IMR-90 (cell line): ENCODE measurements at regions not wholly inside any gene's neighbourhood (a gene's known extent, or its start where the extent isn't known, plus 50 kb on each side); places are given as distances from the start of the nearest gene placed in this dataset.

ENCODE experiments used
- ATAC-seq: fragments of 200-7000 bp; cut with Tn5 transposase; 2 replicates; pipeline ENCODE4 v1.9.1; 2020; ENCODE audit warnings: low read depth, mild to moderate bottlenecking, moderate library complexity
- BruUV-seq: library from RNA; stranded (reverse); fragments of 400-500 nt; replicated peaks from 2 replicates; lab custom pipeline; 2021; lab: Mats Ljungman, UMichigan
- CTCF ChIA-PET: fragments of 300-600 bp; formaldehyde crosslinking; extraction: SDS; loops from one replicate; lab custom pipeline; 2021; ENCODE audit warnings: antibody characterized with exemption; lab: Yijun Ruan, JAX
- POLR2A ChIA-PET: fragments of 300-600 bp; sonication (Branson Sonifier 250); formaldehyde crosslinking; loops from one replicate; lab custom pipeline; 2022; ENCODE audit warnings: antibody characterized with exemption; ENCODE audit not compliant: unreplicated experiment; lab: Charles Lee
- DNase-seq: peaks from one replicate; pipeline ENCODE4 v3.0.0; 2013
- H2AFZ ChIP-seq: replicated peaks from 2 replicates; pipeline ENCODE3; 2013; ENCODE audit warnings: low read length, mild to moderate bottlenecking; ENCODE audit not compliant: poor library complexity
- H2AK5ac ChIP-seq: 2 replicates; pipeline ENCODE4 v1.6.1; 2013; ENCODE audit warnings: low read depth, low read length, inconsistent platforms
- H2AK9ac ChIP-seq: replicated peaks from 2 replicates; pipeline ENCODE3; 2013; ENCODE audit warnings: mild to moderate bottlenecking, low read depth, low read length, moderate library complexity; ENCODE audit not compliant: poor library complexity
- H2BK120ac ChIP-seq: 2 replicates; pipeline ENCODE4 v1.6.1; 2013; ENCODE audit warnings: low read depth, low read length, inconsistent platforms
- H2BK15ac ChIP-seq: 3 replicates; pipeline ENCODE4 v1.6.1; 2013; ENCODE audit warnings: low read depth, low read length, inconsistent platforms
- H2BK20ac ChIP-seq: 2 replicates; pipeline ENCODE4 v1.6.1; 2013; ENCODE audit warnings: low read depth, mild to moderate bottlenecking, inconsistent platforms, low read length, moderate library complexity
- H2BK5ac ChIP-seq: 2 replicates; pipeline ENCODE4 v1.6.1; 2013; ENCODE audit warnings: mild to moderate bottlenecking, low read depth, low read length, inconsistent platforms; ENCODE audit not compliant: poor library complexity, severe bottlenecking
- H3K14ac ChIP-seq: replicated peaks from 2 replicates; pipeline ENCODE4 v1.6.1; 2013; ENCODE audit warnings: low read depth, low read length, inconsistent platforms
- H3K18ac ChIP-seq: 2 replicates; pipeline ENCODE4 v1.6.1; 2013; ENCODE audit warnings: low read depth, low read length, control low read depth
- H3K23ac ChIP-seq: 2 replicates; pipeline ENCODE4 v1.6.1; 2013; ENCODE audit warnings: low read depth, low read length, inconsistent platforms
- H3K27ac ChIP-seq: 2 replicates; pipeline ENCODE4 v1.5.1; 2013; ENCODE audit warnings: mild to moderate bottlenecking, control low read depth, low read length; ENCODE audit not compliant: insufficient read depth
- H3K27me3 ChIP-seq: 2 replicates; pipeline ENCODE4 v1.6.1; 2013; ENCODE audit warnings: low read length; ENCODE audit not compliant: control insufficient read depth, insufficient read depth
- H3K36me3 ChIP-seq: 2 replicates; pipeline ENCODE4 v1.6.1; 2013; ENCODE audit warnings: low read length, mixed read lengths; ENCODE audit not compliant: control insufficient read depth, insufficient read depth
- H3K4ac ChIP-seq: 2 replicates; pipeline ENCODE4 v1.6.1; 2013; ENCODE audit warnings: low read depth, low read length, inconsistent platforms
- H3K4me1 ChIP-seq: 2 replicates; pipeline ENCODE4 v1.6.1; 2013; ENCODE audit warnings: low read length, mixed read lengths; ENCODE audit not compliant: control insufficient read depth, insufficient read depth
- H3K4me2 ChIP-seq: 2 replicates; pipeline ENCODE4 v1.6.1; 2013; ENCODE audit warnings: low read depth, mild to moderate bottlenecking, control low read depth, low read length, moderate library complexity
- H3K4me3 ChIP-seq: 2 replicates; pipeline ENCODE4 v1.5.1; 2013; ENCODE audit warnings: low read depth, mild to moderate bottlenecking, control low read depth, low read length, moderate library complexity; ENCODE audit not compliant: insufficient read depth
- H3K56ac ChIP-seq: 2 replicates; pipeline ENCODE4 v1.6.1; 2013; ENCODE audit warnings: low read length, inconsistent platforms; ENCODE audit not compliant: insufficient read depth; ENCODE audit errors: extremely low read depth
- H3K79me1 ChIP-seq, 2 experiments: 2 replicates each; pipeline ENCODE4 v1.6.1; 2013; ENCODE audit warnings: low read length in 2 of 2, inconsistent platforms in 1 of 2, low read depth in 1 of 2
- H3K9ac ChIP-seq: 2 replicates; pipeline ENCODE4 v1.6.1; 2013; ENCODE audit warnings: low read depth, low read length, control low read depth
- H3K9me1 ChIP-seq: 2 replicates; pipeline ENCODE4 v1.6.1; 2013; ENCODE audit warnings: low read length, inconsistent platforms; ENCODE audit not compliant: insufficient read depth
- H3K9me3 ChIP-seq: 2 replicates; pipeline ENCODE4 v1.6.1; 2013; ENCODE audit warnings: low read length; ENCODE audit not compliant: control insufficient read depth, insufficient read depth
- H4K20me1 ChIP-seq: 2 replicates; pipeline ENCODE4 v1.6.1; 2013; ENCODE audit warnings: low read length, inconsistent platforms; ENCODE audit not compliant: insufficient read depth
- H4K5ac ChIP-seq: 2 replicates; pipeline ENCODE4 v1.6.1; 2013; ENCODE audit warnings: mild to moderate bottlenecking, low read depth, low read length, control low read depth
- H4K8ac ChIP-seq, 2 experiments: 2 replicates each; pipeline ENCODE4 v1.6.1; 2013; ENCODE audit warnings: low read depth in 2 of 2, low read length in 2 of 2, control low read depth in 1 of 2, inconsistent platforms in 1 of 2
- H4K91ac ChIP-seq: 2 replicates; pipeline ENCODE4 v1.6.1; 2013; ENCODE audit warnings: low read depth, low read length, inconsistent platforms; ENCODE audit not compliant: insufficient read depth
- CHD1 ChIP-seq: IDR thresholded peaks from 2 replicates; pipeline ENCODE4 v1.6.1; 2012; ENCODE audit warnings: low read depth, low read length, improper control_type of control experiment
- ELK1 ChIP-seq: fragments of 150-350 bp; IDR thresholded peaks from 2 replicates; pipeline ENCODE4 v1.6.1; 2016; ENCODE audit warnings: low read depth, mild to moderate bottlenecking, low read length, moderate library complexity, borderline replicate concordance
- MAFK ChIP-seq: IDR thresholded peaks from 2 replicates; pipeline ENCODE4 v1.6.1; 2012; ENCODE audit warnings: low read depth, low read length, improper control_type of control experiment
- MAZ ChIP-seq: IDR thresholded peaks from 2 replicates; pipeline ENCODE4 v1.6.1; 2012; ENCODE audit warnings: low read depth, mild to moderate bottlenecking, low read length, improper control_type of control experiment, moderate library complexity, borderline replicate concordance
- NFE2L2 ChIP-seq: fragments of 150-350 bp; IDR thresholded peaks from 2 replicates; pipeline ENCODE4 v1.6.1; 2016; ENCODE audit warnings: low read depth, mild to moderate bottlenecking, low read length
- RFX5 ChIP-seq: IDR thresholded peaks from 2 replicates; pipeline ENCODE4 v1.8.0; 2012; ENCODE audit warnings: low read depth, mild to moderate bottlenecking, low read length, moderate library complexity
- WGBS, 2 experiments: methylation state at CpG; one replicate each; pipeline versions ENCODE4 v1.1.5 to v1.1.7; 2013; ENCODE audit warnings: missing lambda C conversion rate in 2 of 2; ENCODE audit not compliant: insufficient read length in 1 of 2; ENCODE audit errors: extremely low coverage in 2 of 2; 5-methylcytosine and 5-hydroxymethylcytosine counted together
- dilution Hi-C: fragments of 300-500 bp; cut with HindIII; formaldehyde crosslinking; loops from one replicate; pipeline ENCODE4 v1.14.3; 2018; ENCODE audit warnings: low sequenced_read_pairs; ENCODE audit not compliant: unreplicated experiment
- in situ Hi-C: fragments of 300-500 bp; cut with MboI; formaldehyde crosslinking; loops from 3 replicates; pipeline ENCODE4 v1.14.3; 2019; ENCODE audit warnings: low sequenced_read_pairs, inconsistent platforms, mixed read lengths
- intact Hi-C: fragments of 100-400 bp; cut with micrococcal nuclease; formaldehyde crosslinking; loops from 2 replicates; pipeline ENCODE4 v1.10.0; 2022
- TF ChIP-seq, protein P1 (sequence below): conservative IDR thresholded peaks from 2 replicates; pipeline ENCODE4 v1.5.1; 2012; ENCODE audit warnings: mild to moderate bottlenecking, low read depth, low read length, improper control_type of control experiment

GRCh38 chr1:221246067-221246466, 366.8 kb downstream of the HLX start:
- Histone ChIP-seq H3K4me3 (no peak overlapping the region), H2AK5ac (no peak overlapping the region), H4K91ac (no peak overlapping the region), H3K9me3 (no peaks in the 10 kb centered on the region), H3K4me1 (no peaks in the 10 kb centered on the region), H3K4me2 (no peak overlapping the region), H3K27me3 (no peaks in the 10 kb centered on the region), H4K20me1 (no peaks in the 10 kb centered on the region), H3K9me1 (no peaks in the 10 kb centered on the region), H3K56ac (no peak overlapping the region), H3K9ac (no peak overlapping the region), H2BK20ac (no peak overlapping the region), H2BK15ac (no peak overlapping the region), H2BK120ac (no peak overlapping the region), H3K23ac (no peak overlapping the region), H3K14ac (no peak overlapping the region), H3K27ac (no peak overlapping the region), H3K18ac (no peak overlapping the region), H4K8ac (no peak overlapping the region), H2BK5ac (no peak overlapping the region), H3K79me1 (no peaks in the 10 kb centered on the region), H2AFZ (no peak overlapping the region), H4K5ac (no peak overlapping the region), H3K36me3 (no peaks in the 10 kb centered on the region), H2AK9ac (no peak overlapping the region), H3K4ac (no peak overlapping the region)
- no peak for DNase-seq
- no TSS peak for BruUV-seq
- in situ Hi-C loops: no loop called here
- dilution Hi-C loops: no loop called here
- WGBS, 2 experiments: no CpG with 5 or more reads among the region's 2 CpGs
- intact Hi-C loops: no loop called here
- ATAC-seq: no peak
- no peak for TF ChIP-seq RFX5
- TF ChIP-seq CHD1: no peak
- no peak for TF ChIP-seq ELK1
- peak; percentile 90 for TF ChIP-seq MAFK
- TF ChIP-seq, protein P1, sequence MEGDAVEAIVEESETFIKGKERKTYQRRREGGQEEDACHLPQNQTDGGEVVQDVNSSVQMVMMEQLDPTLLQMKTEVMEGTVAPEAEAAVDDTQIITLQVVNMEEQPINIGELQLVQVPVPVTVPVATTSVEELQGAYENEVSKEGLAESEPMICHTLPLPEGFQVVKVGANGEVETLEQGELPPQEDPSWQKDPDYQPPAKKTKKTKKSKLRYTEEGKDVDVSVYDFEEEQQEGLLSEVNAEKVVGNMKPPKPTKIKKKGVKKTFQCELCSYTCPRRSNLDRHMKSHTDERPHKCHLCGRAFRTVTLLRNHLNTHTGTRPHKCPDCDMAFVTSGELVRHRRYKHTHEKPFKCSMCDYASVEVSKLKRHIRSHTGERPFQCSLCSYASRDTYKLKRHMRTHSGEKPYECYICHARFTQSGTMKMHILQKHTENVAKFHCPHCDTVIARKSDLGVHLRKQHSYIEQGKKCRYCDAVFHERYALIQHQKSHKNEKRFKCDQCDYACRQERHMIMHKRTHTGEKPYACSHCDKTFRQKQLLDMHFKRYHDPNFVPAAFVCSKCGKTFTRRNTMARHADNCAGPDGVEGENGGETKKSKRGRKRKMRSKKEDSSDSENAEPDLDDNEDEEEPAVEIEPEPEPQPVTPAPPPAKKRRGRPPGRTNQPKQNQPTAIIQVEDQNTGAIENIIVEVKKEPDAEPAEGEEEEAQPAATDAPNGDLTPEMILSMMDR: no peak
- no peak for TF ChIP-seq NFE2L2
- TF ChIP-seq MAZ: no peak
- CTCF ChIA-PET: no interaction called here
- POLR2A ChIA-PET: no interaction called here
